GM12892 (cell line): ENCODE measurements at regions not wholly inside any gene's neighbourhood (a gene's known extent, or its start where the extent isn't known, plus 50 kb on each side); places are given as distances from the start of the nearest gene placed in this dataset.

Source experiments
- DNase-seq: peaks from one replicate; pipeline ENCODE4 v3.0.0; 2011; ENCODE audit not compliant: insufficient read length
- FAIRE-seq: peaks from 2 replicates; lab custom pipeline; 2011; peaks lifted over from hg19 to GRCh38; lab: Jason Lieb, UNC
- POLR2A ChIP-seq: IDR thresholded peaks from 2 replicates; pipeline ENCODE4 v1.6.1; 2011; ENCODE audit warnings: low read depth, low read length, control low read depth
- POLR2AphosphoS5 ChIP-seq: IDR thresholded peaks from 2 replicates; pipeline ENCODE4 v1.6.1; 2011; ENCODE audit warnings: low read depth, low read length, control low read depth
- TAF1 ChIP-seq: IDR thresholded peaks from 2 replicates; pipeline ENCODE4 v1.6.1; 2011; ENCODE audit warnings: low read depth, mild to moderate bottlenecking, control low read depth, low read length, borderline replicate concordance

DNA sequence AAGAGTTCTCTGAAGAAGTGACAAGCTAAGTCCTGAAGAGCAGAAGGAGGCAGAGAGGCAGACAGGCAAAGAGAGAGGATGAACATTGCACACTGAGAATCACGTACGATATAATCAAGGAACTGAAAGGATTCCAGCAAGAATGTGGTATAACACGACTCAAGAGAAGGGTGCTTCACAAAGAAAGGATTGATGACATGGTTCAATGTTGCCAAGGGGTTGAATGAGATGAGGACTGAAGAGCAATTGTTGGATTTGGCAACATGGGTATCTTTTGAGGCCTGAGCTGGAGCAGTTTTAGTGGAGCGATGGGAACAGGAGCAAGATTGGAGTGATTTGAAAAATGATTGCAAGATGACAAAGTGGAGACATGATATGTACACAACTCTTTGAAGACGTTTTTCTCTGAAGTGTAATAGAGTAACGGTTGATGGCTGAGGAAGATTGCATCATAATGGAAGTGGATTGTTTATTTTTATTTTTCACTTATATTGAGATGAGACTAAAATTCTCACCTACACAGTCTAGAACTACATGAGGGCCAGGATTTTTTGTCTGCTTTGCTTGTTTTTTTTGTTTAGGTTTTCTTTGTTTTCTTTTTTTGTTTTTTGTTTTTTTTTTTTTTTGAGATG, 1049.9 kb upstream of the WWC1 start:
- DNase-seq (no peak), FAIRE-seq (no peak)
- TF ChIP-seq POLR2A (no peak), TAF1 (no peak), POLR2AphosphoS5 (no peak)

DNA sequence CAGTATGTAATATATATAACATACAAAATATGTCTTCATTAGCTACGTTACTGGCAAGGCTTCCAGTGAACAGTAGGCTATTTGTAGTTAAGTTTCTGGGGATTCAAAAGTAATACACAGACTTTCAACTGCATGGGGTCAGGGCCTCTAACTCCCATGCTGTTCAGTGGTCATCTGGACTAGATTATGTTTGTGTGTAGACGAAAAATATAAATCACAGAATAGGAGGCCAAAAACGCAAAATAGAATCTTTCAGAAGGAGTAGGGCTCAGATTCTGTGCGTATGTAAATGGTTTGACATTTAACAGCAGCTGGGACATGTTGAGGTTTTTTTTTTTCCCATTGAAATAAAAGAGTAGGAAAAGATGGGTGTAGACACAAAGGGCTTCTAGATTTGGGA, 1048.7 kb upstream of the WWC1 start:
- FAIRE-seq (no peak), DNase-seq (no peak)
- TF ChIP-seq POLR2AphosphoS5 = no peak
- TF ChIP-seq TAF1 = no peak
- TF ChIP-seq POLR2A = no peak

DNA sequence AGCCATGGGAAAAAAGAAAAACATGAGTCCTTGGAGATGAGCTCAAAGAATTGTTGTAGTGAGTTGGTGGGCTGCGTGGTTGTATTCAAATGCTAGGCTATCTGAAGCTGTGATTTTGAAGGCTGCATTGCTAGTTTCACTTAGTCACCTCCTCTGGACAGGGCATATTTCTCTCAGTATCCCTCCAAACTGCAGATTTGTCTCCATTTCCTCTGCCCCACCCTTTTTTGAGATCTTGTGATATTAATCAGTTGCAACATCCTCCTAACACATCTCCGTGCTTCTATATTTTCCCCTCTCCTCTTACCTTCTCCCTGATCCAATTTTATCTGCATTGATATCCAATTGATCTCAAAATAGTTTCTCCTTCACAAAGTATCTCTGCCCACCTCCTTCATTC, 1048.0 kb upstream of the WWC1 start:
- no peak for TF ChIP-seq TAF1
- no peak for TF ChIP-seq POLR2AphosphoS5
- TF ChIP-seq POLR2A = no peak
- FAIRE-seq (no peak), DNase-seq (no peak)

DNA sequence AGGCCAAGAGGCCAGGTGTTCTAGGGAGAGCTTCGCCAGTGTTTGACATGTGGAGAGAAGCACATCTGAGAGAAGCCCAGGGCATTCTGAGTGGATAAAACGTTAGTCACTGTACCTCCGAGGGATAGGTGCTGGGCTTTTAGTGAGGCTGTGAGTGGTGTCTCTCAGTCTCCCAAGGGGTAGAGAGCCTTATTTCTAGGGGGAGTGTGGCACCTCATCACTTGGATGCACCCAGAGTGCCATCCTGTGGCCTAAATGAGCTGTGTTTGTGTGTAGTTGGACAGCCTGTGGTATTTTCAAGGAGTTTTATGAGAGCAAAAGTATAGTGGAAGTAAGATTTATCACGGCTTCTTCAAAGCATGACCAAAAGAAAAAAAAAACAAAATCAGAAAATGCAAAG, 1046.9 kb upstream of the WWC1 start:
- FAIRE-seq = no peak
- TF ChIP-seq POLR2A = no peak
- TF ChIP-seq POLR2AphosphoS5 = no peak
- TF ChIP-seq TAF1 = no peak
- no peak for DNase-seq

DNA sequence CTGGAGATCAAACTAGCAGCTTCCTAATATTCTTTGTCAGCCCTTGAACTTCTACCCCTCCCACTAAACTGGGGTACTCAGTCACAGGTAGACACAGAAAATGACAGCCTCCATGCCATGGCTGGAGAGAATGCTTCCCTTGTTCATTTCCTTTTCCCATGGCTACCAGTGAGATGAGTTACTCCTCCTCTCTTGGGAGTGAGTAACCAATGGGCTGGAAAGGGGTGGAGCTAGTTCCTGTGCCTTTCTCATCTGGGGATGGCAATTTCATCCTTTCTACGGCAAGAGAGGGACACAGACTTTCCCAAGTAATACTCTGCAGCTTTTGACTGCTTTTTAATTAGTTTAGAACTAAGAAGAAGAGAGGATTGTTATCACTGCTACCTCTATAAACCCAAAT, 1045.6 kb upstream of the WWC1 start:
- FAIRE-seq (no peak), DNase-seq (no peak)
- no peak for TF ChIP-seq TAF1
- TF ChIP-seq POLR2A = no peak
- TF ChIP-seq POLR2AphosphoS5 = no peak

DNA sequence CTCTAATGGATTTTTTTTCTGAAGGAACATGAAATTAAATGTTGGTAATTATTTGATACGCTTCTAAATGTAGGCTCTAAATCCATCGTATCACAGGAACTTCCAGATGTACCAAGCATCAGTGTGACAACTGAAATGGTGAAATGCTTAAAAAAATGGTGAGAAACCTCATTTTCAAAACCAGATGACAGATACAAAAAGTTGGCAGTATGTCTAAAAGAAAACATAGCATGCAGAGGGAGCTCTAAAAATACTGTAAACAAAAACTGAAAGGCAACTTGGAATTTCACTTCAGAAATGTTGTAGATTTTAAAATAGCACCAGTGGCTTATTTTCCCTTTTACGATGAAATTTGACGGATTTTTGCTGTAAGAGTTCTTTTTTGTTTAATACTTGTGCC, 1043.6 kb upstream of the WWC1 start:
- TF ChIP-seq POLR2A (no peak), POLR2AphosphoS5 (no peak), TAF1 (no peak)
- FAIRE-seq = no peak
- no peak for DNase-seq

DNA sequence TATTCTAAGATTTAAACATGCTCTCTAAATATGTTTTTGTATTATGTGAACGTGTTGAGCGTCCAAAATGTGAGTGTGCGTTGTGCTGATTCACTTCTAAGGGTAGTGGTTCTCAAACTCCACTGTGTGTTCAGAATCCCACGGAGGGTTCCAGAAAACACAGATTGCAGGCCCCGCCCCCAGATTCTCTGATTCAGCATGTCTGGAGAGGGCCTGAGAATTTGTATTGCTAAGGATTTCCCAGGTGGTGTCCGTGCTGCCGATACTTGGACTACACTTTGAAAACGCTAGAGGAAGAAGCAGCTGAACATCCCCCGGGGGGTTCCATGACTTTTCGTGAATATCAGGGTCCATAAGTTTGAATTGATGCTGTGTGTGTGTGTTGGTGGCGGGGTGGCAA, 1043.2 kb upstream of the WWC1 start:
- TF ChIP-seq TAF1 = no peak
- no peak for TF ChIP-seq POLR2AphosphoS5
- TF ChIP-seq POLR2A = no peak
- DNase-seq (no peak), FAIRE-seq (no peak)

DNA sequence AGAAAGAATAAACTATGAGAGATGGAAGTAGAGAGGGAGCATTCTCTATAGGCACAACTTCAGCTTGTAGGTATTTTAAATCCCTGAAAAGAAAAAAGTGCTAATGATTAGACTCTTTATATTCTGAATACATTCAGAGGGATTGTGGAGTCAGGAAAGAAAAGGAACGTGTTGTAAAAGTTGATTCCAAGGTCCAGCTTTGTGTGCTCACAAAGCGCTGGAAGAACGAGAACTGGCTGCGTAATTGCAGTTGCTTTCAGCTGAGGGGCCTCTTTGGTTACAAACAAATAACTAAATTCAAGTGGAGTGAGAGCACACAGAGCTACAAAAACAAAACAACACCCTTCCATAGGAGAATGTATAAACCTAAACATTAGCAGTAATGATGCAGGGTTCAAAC, 1040.4 kb upstream of the WWC1 start:
- TF ChIP-seq POLR2AphosphoS5 (no peak), TAF1 (no peak), POLR2A (no peak)
- FAIRE-seq (no peak), DNase-seq (no peak)

DNA sequence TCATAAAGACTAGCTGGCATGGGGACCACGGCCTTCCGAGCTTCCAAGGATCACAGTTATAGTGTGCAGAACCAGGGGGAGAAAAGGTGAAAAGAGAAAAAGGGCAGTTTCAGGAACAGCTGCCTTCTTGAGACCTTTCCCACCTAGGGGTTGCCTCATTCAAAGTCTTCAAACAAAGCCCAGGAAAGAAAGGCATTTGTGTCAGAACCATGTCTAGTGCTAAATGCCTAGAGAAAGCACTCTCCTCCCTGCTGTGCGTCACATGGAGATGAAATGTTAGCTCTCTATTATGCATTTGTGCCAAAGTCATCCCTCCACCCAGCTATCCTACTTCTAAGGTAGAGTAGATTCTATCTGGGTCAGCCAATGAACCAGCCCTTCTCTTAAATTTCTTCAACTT, 1037.3 kb upstream of the WWC1 start:
- no peak for TF ChIP-seq TAF1
- TF ChIP-seq POLR2AphosphoS5 = no peak
- TF ChIP-seq POLR2A = no peak
- no peak for DNase-seq
- no peak for FAIRE-seq

DNA sequence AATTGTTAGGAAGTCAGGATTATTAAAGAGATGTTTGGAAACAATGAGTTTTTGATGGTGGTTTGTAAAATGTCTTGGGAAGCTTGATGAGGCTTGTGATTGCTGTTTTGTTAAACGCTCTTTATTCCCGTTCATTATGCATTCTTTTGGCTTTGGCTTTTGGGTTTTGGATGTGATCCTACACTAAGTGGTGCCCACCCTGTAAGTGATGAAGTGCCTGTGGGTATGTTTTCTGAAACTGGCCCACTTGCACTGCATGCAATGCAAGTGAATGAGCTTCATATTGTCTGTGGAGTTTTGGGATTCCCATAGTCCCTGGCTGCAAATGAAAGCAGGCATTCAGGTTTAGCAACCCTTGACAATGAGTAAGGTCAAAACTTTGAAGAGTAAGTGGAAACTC, 1035.5 kb upstream of the WWC1 start:
- no peak for FAIRE-seq
- TF ChIP-seq POLR2A (no peak), POLR2AphosphoS5 (no peak), TAF1 (no peak)
- no peak for DNase-seq

DNA sequence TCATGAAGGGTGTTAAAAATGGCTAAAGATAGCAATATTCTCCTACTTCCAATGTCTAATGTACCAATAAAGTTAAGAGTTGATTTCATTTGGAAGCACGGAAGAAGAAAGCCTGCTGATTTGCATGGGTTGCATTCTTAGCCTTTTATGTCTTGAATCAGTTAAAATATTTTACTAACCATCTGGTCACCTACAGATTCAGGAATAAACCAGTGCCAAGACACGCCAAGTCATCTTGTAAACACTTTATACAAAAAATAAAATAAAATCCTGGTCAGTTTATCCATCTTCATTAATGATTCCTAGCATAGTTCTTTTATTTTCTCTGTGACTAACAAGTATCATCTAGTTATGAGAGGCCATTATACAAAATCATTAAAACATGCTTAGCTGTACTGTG, 1031.6 kb upstream of the WWC1 start:
- FAIRE-seq = no peak
- DNase-seq = no peak
- TF ChIP-seq POLR2AphosphoS5 (no peak), TAF1 (no peak), POLR2A (no peak)

DNA sequence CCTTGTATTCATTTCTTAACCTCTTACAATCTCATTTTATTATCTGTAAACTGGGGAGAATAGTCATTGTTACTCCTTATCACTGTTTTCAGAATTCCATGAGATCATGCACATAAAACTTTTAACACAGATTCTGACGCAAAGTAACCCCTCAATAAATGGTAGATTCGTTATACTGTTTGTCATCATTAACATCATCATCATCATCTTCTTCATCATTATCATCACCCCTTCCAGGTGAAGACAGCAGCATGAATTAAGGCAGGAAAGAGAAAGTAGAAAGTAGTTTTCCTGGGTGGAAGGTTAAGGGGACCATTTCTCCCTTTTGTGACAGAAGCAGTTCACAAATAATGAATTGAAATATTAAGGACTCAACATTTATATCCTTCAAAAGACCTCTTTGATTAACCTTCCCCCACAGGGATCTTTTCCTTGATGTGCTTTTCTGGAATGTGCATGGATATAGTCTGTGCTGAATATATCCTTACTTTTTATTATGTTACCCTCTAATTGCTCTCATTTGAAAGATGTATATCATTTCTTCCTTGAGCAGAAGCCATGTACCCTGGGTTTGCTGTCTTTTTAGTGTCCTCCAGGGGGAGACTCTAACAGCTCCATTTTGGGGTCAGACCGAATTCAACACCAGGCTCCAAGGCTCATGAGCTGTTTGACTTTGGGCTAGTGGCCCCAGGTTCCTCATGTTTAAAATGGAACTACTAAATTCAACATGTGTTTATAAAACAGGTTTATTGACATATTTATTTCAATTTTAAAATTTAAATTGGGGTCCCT, 1029.9 kb upstream of the WWC1 start:
- no peak for FAIRE-seq
- no peak for TF ChIP-seq TAF1
- TF ChIP-seq POLR2AphosphoS5 = no peak
- no peak for TF ChIP-seq POLR2A

DNA sequence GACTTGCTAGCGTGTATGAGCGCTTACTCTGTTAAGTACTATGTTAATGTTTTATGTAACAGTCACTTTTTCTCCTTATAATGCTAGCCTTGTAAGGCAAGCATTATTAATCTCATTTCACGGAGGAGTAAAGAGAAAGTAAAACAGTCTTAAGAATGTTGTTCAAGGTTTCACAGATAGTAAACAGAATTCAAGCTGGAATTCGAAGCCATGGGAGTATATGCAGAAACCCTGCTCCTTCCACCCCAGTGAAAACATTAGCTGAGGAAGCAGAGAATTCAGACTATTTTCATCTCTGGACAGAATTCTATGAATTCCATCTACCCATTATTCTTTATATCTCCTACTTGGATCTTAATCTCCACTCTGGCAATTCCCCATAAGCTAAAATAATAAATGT, 1028.3 kb upstream of the WWC1 start:
- FAIRE-seq = no peak
- DNase-seq = no peak
- TF ChIP-seq POLR2AphosphoS5 = no peak
- TF ChIP-seq TAF1 = no peak
- no peak for TF ChIP-seq POLR2A

More for the DNA sequence above, 1029.9 kb upstream of the WWC1 start:
- DNase-seq = no peak
